ENCODE measurements at regions not wholly inside any gene's neighbourhood (a gene's known extent, or its start where the extent isn't known, plus 50 kb on each side); places are given as distances from the start of the nearest gene placed in this dataset.

- Histone ChIP-seq H3K4me3 (ENCODE audit: low read depth, low read length) (no peak overlapping the region), H3K27me3 (ENCODE audit: control insufficient read depth, insufficient read depth, low read length) (peaks cover 2% of the 10 kb centered on the region; the same call in 1 of the 2 replicates), H3K36me3 (ENCODE audit: control insufficient read depth, insufficient read depth, low read length) (no peaks in the 10 kb centered on the region)
- no peak for TF ChIP-seq CTCF (IDR thresholded peaks at IDR 0.05; ENCODE audit: insufficient read depth, low read depth, low read length)
- ChIA-PET CTCF (interaction anchor here (1.0 kb wide), 1 partner anchor 67 kb away, joined by 3 read pairs; no protein-coding TSS in a partner anchor), POLR2A (no interaction called here)
- DNase-seq (ENCODE audit: low read depth), result no peak
Observed at GRCh38 chr20:60070791-60071190, 112.6 kb downstream of the CDH26 start.

DNA sequence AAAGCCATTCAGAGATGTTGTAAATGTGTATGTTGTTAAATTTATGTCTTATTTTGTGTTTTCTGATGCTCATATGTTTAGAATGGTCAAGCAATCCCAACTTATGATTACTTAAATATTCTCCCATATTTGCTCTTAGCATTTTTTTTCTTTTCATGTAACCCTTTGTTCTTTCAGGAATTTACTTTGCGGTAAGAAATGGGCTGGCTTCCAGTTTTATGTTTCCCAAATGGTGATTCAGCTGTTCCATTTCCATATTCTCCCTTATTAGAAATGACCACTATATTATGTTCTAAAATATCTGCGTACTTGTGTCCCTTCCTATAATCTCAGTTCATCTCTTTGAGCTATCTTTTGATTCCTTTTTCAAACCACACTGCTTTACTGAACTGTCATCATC, 113.7 kb downstream of the CDH26 start:
- no peak for DNase-seq (ENCODE audit: low read depth)
- TF ChIP-seq CTCF (IDR thresholded peaks at IDR 0.05; ENCODE audit: insufficient read depth, low read depth, low read length), result no peak
- H3K4me3 ChIP-seq (ENCODE audit: low read depth, low read length), result no peak overlapping the region
- CTCF ChIA-PET, result no interaction called here
- POLR2A ChIA-PET, result no interaction called here
- H3K36me3 ChIP-seq (ENCODE audit: control insufficient read depth, insufficient read depth, low read length), result no peaks in the 10 kb centered on the region
- peaks cover 2% of the 10 kb centered on the region; the same call in 1 of the 2 replicates for H3K27me3 ChIP-seq (ENCODE audit: control insufficient read depth, insufficient read depth, low read length)

DNA sequence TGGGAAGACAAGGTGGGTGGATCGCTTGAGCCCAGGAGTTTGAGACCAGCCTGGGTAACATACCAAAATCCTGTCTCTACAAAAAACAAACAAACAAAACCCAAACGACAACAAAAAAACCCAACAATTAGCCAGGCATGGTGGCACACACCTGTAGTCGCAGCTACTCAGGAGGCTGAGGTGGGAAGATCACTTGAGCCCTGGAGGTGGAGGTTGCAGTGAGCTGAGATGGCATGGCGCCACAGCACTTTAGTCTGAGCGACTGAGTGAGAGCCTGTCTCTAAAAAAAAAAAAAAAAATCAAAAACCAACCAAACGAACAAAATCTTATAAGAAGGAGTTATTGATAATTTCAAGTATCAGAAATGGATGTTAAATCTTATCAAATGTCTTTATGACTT, 114.9 kb downstream of the CDH26 start:
- DNase-seq (ENCODE audit: low read depth), result no peak
- ChIA-PET CTCF (interaction anchor here (0.8 kb wide), 1 partner anchor 138 kb away, joined by 3 read pairs; no protein-coding TSS in a partner anchor), POLR2A (no interaction called here)
- no peaks in the 10 kb centered on the region for H3K36me3 ChIP-seq (ENCODE audit: control insufficient read depth, insufficient read depth, low read length)
- no peak overlapping the region for H3K4me3 ChIP-seq (ENCODE audit: low read depth, low read length)
- H3K27me3 ChIP-seq (ENCODE audit: control insufficient read depth, insufficient read depth, low read length), result peaks cover 2% of the 10 kb centered on the region; the same call in 1 of the 2 replicates
- TF ChIP-seq CTCF (IDR thresholded peaks at IDR 0.05; ENCODE audit: insufficient read depth, low read depth, low read length), result no peak

- no peak for DNase-seq (ENCODE audit: low read depth)
- no peak for TF ChIP-seq CTCF (IDR thresholded peaks at IDR 0.05; ENCODE audit: insufficient read depth, low read depth, low read length)
- no peaks in the 10 kb centered on the region for H3K36me3 ChIP-seq (ENCODE audit: control insufficient read depth, insufficient read depth, low read length)
- peaks cover 2% of the 10 kb centered on the region; the same call in 1 of the 2 replicates for H3K27me3 ChIP-seq (ENCODE audit: control insufficient read depth, insufficient read depth, low read length)
- ChIA-PET CTCF (interaction anchor here (0.8 kb wide), 1 partner anchor 138 kb away, joined by 3 read pairs; no protein-coding TSS in a partner anchor), POLR2A (no interaction called here)
- no peak overlapping the region for H3K4me3 ChIP-seq (ENCODE audit: low read depth, low read length)
Observed at GRCh38 chr20:60073504-60073903, 115.3 kb downstream of the CDH26 start.

- DNase-seq (ENCODE audit: low read depth), result no peak
- no peak overlapping the region for H3K4me3 ChIP-seq (ENCODE audit: low read depth, low read length)
- peaks cover 2% of the 10 kb centered on the region; the same call in 1 of the 2 replicates for H3K27me3 ChIP-seq (ENCODE audit: control insufficient read depth, insufficient read depth, low read length)
- POLR2A ChIA-PET, result no interaction called here
- CTCF ChIA-PET, result no interaction called here
- no peaks in the 10 kb centered on the region for H3K36me3 ChIP-seq (ENCODE audit: control insufficient read depth, insufficient read depth, low read length)
- no peak for TF ChIP-seq CTCF (IDR thresholded peaks at IDR 0.05; ENCODE audit: insufficient read depth, low read depth, low read length)
Observed at GRCh38 chr20:60074276-60074675, 116.1 kb downstream of the CDH26 start.
